ENCODE measurements at regions not wholly inside any gene's neighbourhood (a gene's known extent, or its start where the extent isn't known, plus 50 kb on each side); places are given as distances from the start of the nearest gene placed in this dataset.

DNA sequence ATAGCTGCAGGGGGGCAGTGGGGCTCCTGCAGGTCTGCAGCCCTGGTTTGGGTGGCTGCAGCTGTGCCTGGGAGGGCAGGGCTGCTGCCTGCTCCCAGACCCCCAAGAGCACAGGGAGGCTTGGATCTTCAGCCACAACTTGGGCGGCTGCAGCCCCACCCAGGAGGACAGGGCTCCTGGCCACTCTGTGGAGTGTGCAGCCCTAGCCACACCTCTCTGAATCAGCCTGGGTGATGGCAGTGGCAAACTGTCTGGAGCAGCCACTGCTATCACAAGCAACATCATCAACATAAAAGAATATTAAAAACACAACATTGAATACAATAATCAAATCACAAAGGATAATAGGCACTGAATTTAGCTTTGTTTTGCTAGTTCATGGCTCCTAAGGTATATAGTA, 164.9 kb upstream of the SLC27A6 start:
- Histone ChIP-seq H3K4me1 (ENCODE audit: control insufficient read depth, insufficient read depth, low read length) (no peaks in the 10 kb centered on the region), H2BK120ac (ENCODE audit: low read depth, low read length) (no peak overlapping the region), H2AK5ac (ENCODE audit: low read depth, low read length) (no peak overlapping the region), H2AFZ (replicated peaks; ENCODE audit: low read length, poor library complexity) (no peak overlapping the region), H3K4me2 (ENCODE audit: low read depth, low read length) (no peak overlapping the region), H3K18ac (ENCODE audit: low read depth, low read length) (no peak overlapping the region), H2BK5ac (ENCODE audit: low read depth, low read length, poor library complexity, severe bottlenecking) (no peak overlapping the region), H3K9me3 (ENCODE audit: control insufficient read depth, insufficient read depth, low read length) (no peaks in the 10 kb centered on the region), H3K79me1 (ENCODE audit: low read depth in 1 of 2, low read length in 2 of 2) (no peaks in the 10 kb centered on the region), H3K9ac (ENCODE audit: low read depth, low read length) (no peak overlapping the region), H2BK15ac (ENCODE audit: low read depth, low read length) (no peak overlapping the region), H3K56ac (ENCODE audit: extremely low read depth, insufficient read depth, low read length) (no peak overlapping the region), H2AK9ac (replicated peaks; ENCODE audit: low read depth, low read length, poor library complexity) (no peak overlapping the region), H4K5ac (ENCODE audit: low read depth, low read length) (no peak overlapping the region), H4K20me1 (ENCODE audit: insufficient read depth, low read length) (no peaks in the 10 kb centered on the region), H3K27ac (ENCODE audit: insufficient read depth, low read length) (no peak overlapping the region), H3K14ac (replicated peaks; ENCODE audit: low read depth, low read length) (no peak overlapping the region), H3K9me1 (ENCODE audit: insufficient read depth, low read length) (no peaks in the 10 kb centered on the region), H2BK20ac (ENCODE audit: low read depth, low read length) (no peak overlapping the region), H3K4me3 (ENCODE audit: insufficient read depth, low read depth, low read length) (no peak overlapping the region), H3K23ac (ENCODE audit: low read depth, low read length) (no peak overlapping the region), H4K8ac (ENCODE audit: low read depth in 2 of 2, low read length in 2 of 2) (no peak overlapping the region), H4K91ac (ENCODE audit: insufficient read depth, low read depth, low read length) (no peak overlapping the region), H3K27me3 (ENCODE audit: control insufficient read depth, insufficient read depth, low read length) (no peaks in the 10 kb centered on the region), H3K4ac (ENCODE audit: low read depth, low read length) (no peak overlapping the region), H3K36me3 (ENCODE audit: control insufficient read depth, insufficient read depth, low read length) (no peaks in the 10 kb centered on the region)
- TF ChIP-seq FOS (IDR thresholded peaks at IDR 0.05; ENCODE audit: low read depth, low read length) = no peak
- TF ChIP-seq RCOR1 (IDR thresholded peaks at IDR 0.05; ENCODE audit: insufficient replicate concordance, low read length) = no peak
- TF ChIP-seq RFX5 (IDR thresholded peaks at IDR 0.05; ENCODE audit: low read depth, low read length) = no peak
- no peak for TF ChIP-seq MAFK (IDR thresholded peaks at IDR 0.05; ENCODE audit: low read depth, low read length)
- no peak for TF ChIP-seq BHLHE40 (IDR thresholded peaks at IDR 0.05; ENCODE audit: low read depth, low read length)
- TF ChIP-seq SMC3 (IDR thresholded peaks at IDR 0.05; ENCODE audit: low read depth, low read length) = no peak
- TF ChIP-seq, protein P1, sequence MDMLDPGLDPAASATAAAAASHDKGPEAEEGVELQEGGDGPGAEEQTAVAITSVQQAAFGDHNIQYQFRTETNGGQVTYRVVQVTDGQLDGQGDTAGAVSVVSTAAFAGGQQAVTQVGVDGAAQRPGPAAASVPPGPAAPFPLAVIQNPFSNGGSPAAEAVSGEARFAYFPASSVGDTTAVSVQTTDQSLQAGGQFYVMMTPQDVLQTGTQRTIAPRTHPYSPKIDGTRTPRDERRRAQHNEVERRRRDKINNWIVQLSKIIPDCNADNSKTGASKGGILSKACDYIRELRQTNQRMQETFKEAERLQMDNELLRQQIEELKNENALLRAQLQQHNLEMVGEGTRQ (IDR thresholded peaks at IDR 0.05; ENCODE audit: low read depth, low read length) = no peak
- no peak for TF ChIP-seq NFE2L2 (IDR thresholded peaks at IDR 0.05; ENCODE audit: low read depth, low read length)
- TF ChIP-seq CHD1 (IDR thresholded peaks at IDR 0.05; ENCODE audit: low read depth, low read length) = no peak
- TF ChIP-seq, protein P2, sequence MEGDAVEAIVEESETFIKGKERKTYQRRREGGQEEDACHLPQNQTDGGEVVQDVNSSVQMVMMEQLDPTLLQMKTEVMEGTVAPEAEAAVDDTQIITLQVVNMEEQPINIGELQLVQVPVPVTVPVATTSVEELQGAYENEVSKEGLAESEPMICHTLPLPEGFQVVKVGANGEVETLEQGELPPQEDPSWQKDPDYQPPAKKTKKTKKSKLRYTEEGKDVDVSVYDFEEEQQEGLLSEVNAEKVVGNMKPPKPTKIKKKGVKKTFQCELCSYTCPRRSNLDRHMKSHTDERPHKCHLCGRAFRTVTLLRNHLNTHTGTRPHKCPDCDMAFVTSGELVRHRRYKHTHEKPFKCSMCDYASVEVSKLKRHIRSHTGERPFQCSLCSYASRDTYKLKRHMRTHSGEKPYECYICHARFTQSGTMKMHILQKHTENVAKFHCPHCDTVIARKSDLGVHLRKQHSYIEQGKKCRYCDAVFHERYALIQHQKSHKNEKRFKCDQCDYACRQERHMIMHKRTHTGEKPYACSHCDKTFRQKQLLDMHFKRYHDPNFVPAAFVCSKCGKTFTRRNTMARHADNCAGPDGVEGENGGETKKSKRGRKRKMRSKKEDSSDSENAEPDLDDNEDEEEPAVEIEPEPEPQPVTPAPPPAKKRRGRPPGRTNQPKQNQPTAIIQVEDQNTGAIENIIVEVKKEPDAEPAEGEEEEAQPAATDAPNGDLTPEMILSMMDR (conservative IDR thresholded peaks at IDR 0.05; ENCODE audit: low read depth, low read length) = no peak
- no peak for TF ChIP-seq MAZ (IDR thresholded peaks at IDR 0.05; ENCODE audit: borderline replicate concordance, low read depth, low read length)
- TF ChIP-seq, protein P3, sequence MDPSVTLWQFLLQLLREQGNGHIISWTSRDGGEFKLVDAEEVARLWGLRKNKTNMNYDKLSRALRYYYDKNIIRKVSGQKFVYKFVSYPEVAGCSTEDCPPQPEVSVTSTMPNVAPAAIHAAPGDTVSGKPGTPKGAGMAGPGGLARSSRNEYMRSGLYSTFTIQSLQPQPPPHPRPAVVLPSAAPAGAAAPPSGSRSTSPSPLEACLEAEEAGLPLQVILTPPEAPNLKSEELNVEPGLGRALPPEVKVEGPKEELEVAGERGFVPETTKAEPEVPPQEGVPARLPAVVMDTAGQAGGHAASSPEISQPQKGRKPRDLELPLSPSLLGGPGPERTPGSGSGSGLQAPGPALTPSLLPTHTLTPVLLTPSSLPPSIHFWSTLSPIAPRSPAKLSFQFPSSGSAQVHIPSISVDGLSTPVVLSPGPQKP (IDR thresholded peaks at IDR 0.05; ENCODE audit: borderline replicate concordance, low read depth, low read length) = no peak
- TF ChIP-seq RAD21 (IDR thresholded peaks at IDR 0.05; ENCODE audit: low read length) = no peak
- no peak for TF ChIP-seq CEBPB (IDR thresholded peaks at IDR 0.05; ENCODE audit: low read depth, low read length)
- no peak for TF ChIP-seq POLR2A (IDR thresholded peaks at IDR 0.05; ENCODE audit: low read depth, low read length)
- in situ Hi-C loops (cut with MboI; ENCODE audit: low sequenced_read_pairs) = no loop called here
- CTCF ChIA-PET = no interaction called here
- no peak for DNase-seq
- WGBS, 2 experiments (ENCODE audit: extremely low coverage in 2 of 2, insufficient read length in 1 of 2) = no CpG with 5 or more reads among the region's 1 CpG
- dilution Hi-C loops (cut with HindIII; ENCODE audit: low sequenced_read_pairs, unreplicated experiment) = no loop called here
- no peak for ATAC-seq (ENCODE audit: low read depth)
- POLR2A ChIA-PET (ENCODE audit: unreplicated experiment) = no interaction called here
- BruUV-seq (replicated peaks) = no TSS peak
- intact Hi-C loops (cut with micrococcal nuclease) = no loop called here
